ENCODE measurements at regions not wholly inside any gene's neighbourhood (a gene's known extent, or its start where the extent isn't known, plus 50 kb on each side); places are given as distances from the start of the nearest gene placed in this dataset.

- TF ChIP-seq EP300 (IDR thresholded peaks at IDR 0.05; ENCODE audit: borderline replicate concordance) (no peak), EGR1 (IDR thresholded peaks at IDR 0.05) (no peak), YY1 (IDR thresholded peaks at IDR 0.05; ENCODE audit: low read depth) (no peak), MAX (IDR thresholded peaks at IDR 0.05) (no peak), CEBPB (IDR thresholded peaks at IDR 0.05) (no peak), REST (IDR thresholded peaks at IDR 0.05; ENCODE audit: low read depth) (no peak), RAD21 (IDR thresholded peaks at IDR 0.05; ENCODE audit: low read depth) (no peak), CREB1 (IDR thresholded peaks at IDR 0.05; ENCODE audit: low read depth) (no peak), TAF1 (IDR thresholded peaks at IDR 0.05; ENCODE audit: low read depth) (no peak), USF1 (IDR thresholded peaks at IDR 0.05) (no peak), TEAD4 (IDR thresholded peaks at IDR 0.05) (no peak), NFIC (IDR thresholded peaks at IDR 0.05) (no peak), TCF12 (IDR thresholded peaks at IDR 0.05; ENCODE audit: low read depth) (no peak), ZBTB7A (IDR thresholded peaks at IDR 0.05; ENCODE audit: low read depth) (no peak)
Observed at GRCh38 chr1:56188855-56189254, 390.5 kb downstream of the PLPP3 start.
